Trophoblast cell (in vitro differentiated cells and primary cell): ENCODE measurements at regions not wholly inside any gene's neighbourhood (a gene's known extent, or its start where the extent isn't known, plus 50 kb on each side); places are given as distances from the start of the nearest gene placed in this dataset.

Source experiments
- DNase-seq, 2 donors: peaks; one replicate each; pipeline ENCODE4 v3.0.0-alpha.2; 2016
- H2AFZ ChIP-seq: 2 replicates; pipeline ENCODE4 v1.6.1; 2013; ENCODE audit warnings: low read length, moderate library complexity, mild to moderate bottlenecking; ENCODE audit not compliant: insufficient read depth, poor library complexity
- H2AK5ac ChIP-seq: 2 replicates; pipeline ENCODE4 v1.6.1; 2013; ENCODE audit warnings: mild to moderate bottlenecking, low read length
- H2BK120ac ChIP-seq: 2 replicates; pipeline ENCODE4 v1.6.1; 2013; ENCODE audit warnings: low read length, mild to moderate bottlenecking, moderate library complexity; ENCODE audit not compliant: insufficient read depth, poor library complexity
- H2BK12ac ChIP-seq: 2 replicates; pipeline ENCODE4 v1.6.1; 2013; ENCODE audit warnings: mild to moderate bottlenecking, low read length, moderate library complexity
- H2BK5ac ChIP-seq: 2 replicates; pipeline ENCODE4 v1.6.1; 2013; ENCODE audit warnings: low read length, low read depth, moderate library complexity, mild to moderate bottlenecking; ENCODE audit not compliant: poor library complexity
- H3K14ac ChIP-seq: 2 replicates; pipeline ENCODE4 v1.6.1; 2013; ENCODE audit warnings: mild to moderate bottlenecking, low read length
- H3K18ac ChIP-seq: 2 replicates; pipeline ENCODE4 v1.6.1; 2013; ENCODE audit warnings: mild to moderate bottlenecking, low read length
- H3K23ac ChIP-seq: 2 replicates; pipeline ENCODE4 v1.6.1; 2013; ENCODE audit warnings: low read length
- H3K27ac ChIP-seq: 2 replicates; pipeline ENCODE4 v1.5.1; 2013; ENCODE audit warnings: low read depth, mild to moderate bottlenecking, inconsistent platforms, low read length, moderate library complexity
- H3K27me3 ChIP-seq: 2 replicates; pipeline ENCODE4 v1.6.1; 2013; ENCODE audit warnings: inconsistent platforms, mild to moderate bottlenecking, low read length, moderate library complexity; ENCODE audit not compliant: insufficient read depth
- H3K36me3 ChIP-seq, 2 experiments: 1 replicate in 1 of 2; 2 replicates in 1 of 2; pipeline ENCODE4 v1.6.1; 2013; ENCODE audit warnings: low read length in 2 of 2, mild to moderate bottlenecking in 2 of 2, moderate library complexity in 1 of 2; ENCODE audit not compliant: insufficient read depth in 2 of 2, control insufficient read depth in 1 of 2
- H3K4ac ChIP-seq: 2 replicates; pipeline ENCODE4 v1.6.1; 2013; ENCODE audit warnings: low read depth, mild to moderate bottlenecking, low read length, moderate library complexity
- H3K4me1 ChIP-seq, 2 experiments: 1 replicate in 1 of 2; 2 replicates in 1 of 2; pipeline ENCODE4 v1.6.1; 2013; ENCODE audit warnings: low read length in 2 of 2, mild to moderate bottlenecking in 2 of 2, moderate library complexity in 1 of 2; ENCODE audit not compliant: insufficient read depth in 2 of 2, control insufficient read depth in 1 of 2
- H3K4me2 ChIP-seq: 2 replicates; pipeline ENCODE4 v1.6.1; 2013; ENCODE audit warnings: inconsistent platforms, mild to moderate bottlenecking, low read length, moderate library complexity
- H3K4me3 ChIP-seq: 2 replicates; pipeline ENCODE4 v1.5.1; 2013; ENCODE audit warnings: mild to moderate bottlenecking, low read depth, low read length, inconsistent platforms
- H3K79me1 ChIP-seq: one replicate; pipeline ENCODE4 v1.6.1; 2013; ENCODE audit warnings: low read length
- H3K79me2 ChIP-seq: 2 replicates; pipeline ENCODE4 v1.6.1; 2013; ENCODE audit warnings: low read length, mild to moderate bottlenecking; ENCODE audit not compliant: control insufficient read depth, insufficient read depth, poor library complexity
- H3K9ac ChIP-seq: 2 replicates; pipeline ENCODE4 v1.6.1; 2013; ENCODE audit warnings: mild to moderate bottlenecking, low read length
- H3K9me3 ChIP-seq: 2 replicates; pipeline ENCODE4 v1.6.1; 2013; ENCODE audit warnings: low read depth, mild to moderate bottlenecking, control low read depth, inconsistent platforms, low read length; ENCODE audit not compliant: insufficient read depth
- H4K12ac ChIP-seq: 2 replicates; pipeline ENCODE4 v1.6.1; 2013; ENCODE audit warnings: low read depth, mild to moderate bottlenecking, low read length, moderate library complexity
- H4K8ac ChIP-seq: 2 replicates; pipeline ENCODE4 v1.6.1; 2013; ENCODE audit warnings: low read depth, mild to moderate bottlenecking, low read length, moderate library complexity
- H4K91ac ChIP-seq: one replicate; pipeline ENCODE4 v1.6.1; 2013; ENCODE audit warnings: low read depth, mild to moderate bottlenecking, low read length, moderate library complexity
- WGBS: extraction: QIAGEN DNeasy Blood & Tissue Kit; methylation state at CpG from one replicate; pipeline ENCODE4 v1.1.7; 2013; ENCODE audit warnings: missing lambda C conversion rate; ENCODE audit not compliant: insufficient read length, insufficient coverage; ENCODE audit errors: extremely low coverage; 5-methylcytosine and 5-hydroxymethylcytosine counted together

GRCh38 chr21:35862969-35863368 is 197.4 kb downstream of the SETD4 start:
- H3K79me1 ChIP-seq, result no peaks in the 10 kb centered on the region
- H4K8ac ChIP-seq, result no peak overlapping the region
- H3K4ac ChIP-seq, result no peak overlapping the region
- H3K4me1 ChIP-seq, result no peaks in the 10 kb centered on the region
- H3K9me3 ChIP-seq, result no peaks in the 10 kb centered on the region
- H3K79me2 ChIP-seq, result no peaks in the 10 kb centered on the region
- no peak overlapping the region for H2BK5ac ChIP-seq
- no peak overlapping the region for H4K91ac ChIP-seq
- no peak overlapping the region for H2BK120ac ChIP-seq
- no CpG with 5 or more reads among the region's 1 CpG for WGBS
- no peaks in the 10 kb centered on the region for H3K27me3 ChIP-seq
- H3K27ac ChIP-seq, result no peak overlapping the region
- H2AFZ ChIP-seq, result no peak overlapping the region
- no peak overlapping the region for H2AK5ac ChIP-seq
- DNase-seq, result no peak
- no peak overlapping the region for H3K14ac ChIP-seq
- no peak overlapping the region for H2BK12ac ChIP-seq
- H3K23ac ChIP-seq, result no peak overlapping the region
- no peaks in the 10 kb centered on the region for H3K36me3 ChIP-seq
- no peak overlapping the region for H3K18ac ChIP-seq
- no peak overlapping the region for H3K9ac ChIP-seq
- H3K4me3 ChIP-seq, result no peak overlapping the region
- H3K4me2 ChIP-seq, result no peak overlapping the region
- no peak overlapping the region for H4K12ac ChIP-seq

GRCh38 chr21:35861661-35862060 is 198.7 kb downstream of the SETD4 start:
- Histone ChIP-seq H3K4ac (no peak overlapping the region), H4K91ac (no peak overlapping the region), H4K12ac (no peak overlapping the region), H2BK5ac (no peak overlapping the region), H3K27me3 (no peaks in the 10 kb centered on the region), H3K27ac (no peak overlapping the region), H3K36me3 (no peaks in the 10 kb centered on the region), H3K9ac (no peak overlapping the region), H4K8ac (no peak overlapping the region), H3K18ac (no peak overlapping the region), H3K79me2 (no peaks in the 10 kb centered on the region), H2AK5ac (no peak overlapping the region), H3K14ac (no peak overlapping the region), H2BK12ac (no peak overlapping the region), H3K4me1 (no peaks in the 10 kb centered on the region), H2AFZ (no peak overlapping the region), H3K4me2 (no peak overlapping the region), H3K4me3 (no peak overlapping the region), H3K23ac (no peak overlapping the region), H3K79me1 (no peaks in the 10 kb centered on the region), H2BK120ac (no peak overlapping the region), H3K9me3 (no peaks in the 10 kb centered on the region)
- no peak for DNase-seq

- Histone ChIP-seq H3K27me3 (no peaks in the 10 kb centered on the region), H3K4me1 (peaks cover 2 to 4% of the 10 kb centered on the region in 2 experiments), H3K4me3 (peak overlapping the region; percentile 52), H3K36me3 (no peaks in the 10 kb centered on the region), H2BK120ac (no peak overlapping the region), H3K79me2 (no peaks in the 10 kb centered on the region), H4K12ac (no peak overlapping the region), H2BK12ac (no peak overlapping the region), H2AK5ac (no peak overlapping the region), H3K9me3 (no peaks in the 10 kb centered on the region), H3K18ac (no peak overlapping the region), H3K14ac (no peak overlapping the region), H2BK5ac (no peak overlapping the region), H3K27ac (no peak overlapping the region), H3K23ac (no peak overlapping the region), H4K91ac (no peak overlapping the region), H4K8ac (no peak overlapping the region), H2AFZ (no peak overlapping the region), H3K9ac (peak overlapping the region; percentile 36), H3K4me2 (no peak overlapping the region), H3K79me1 (no peaks in the 10 kb centered on the region), H3K4ac (no peak overlapping the region)
- no CpG with 5 or more reads among the region's 6 CpGs for WGBS
- no peak for DNase-seq
Measured at GRCh38 chr21:35860189-35860869, 200.0 kb downstream of the SETD4 start.

- H2AFZ ChIP-seq, result no peak overlapping the region
- H3K27me3 ChIP-seq, result no peaks in the 10 kb centered on the region
- H4K8ac ChIP-seq, result no peak overlapping the region
- DNase-seq, result no peak
- H3K4me1 ChIP-seq, result peaks cover 2 to 4% of the 10 kb centered on the region in 2 experiments
- H3K36me3 ChIP-seq, result no peaks in the 10 kb centered on the region
- no peak overlapping the region for H3K18ac ChIP-seq
- no peak overlapping the region for H3K9ac ChIP-seq
- no peak overlapping the region for H2BK12ac ChIP-seq
- WGBS, result no CpG with 5 or more reads among the region's 3 CpGs
- no peak overlapping the region for H3K4ac ChIP-seq
- H3K79me2 ChIP-seq, result no peaks in the 10 kb centered on the region
- no peak overlapping the region for H2BK120ac ChIP-seq
- H3K4me2 ChIP-seq, result no peak overlapping the region
- H3K79me1 ChIP-seq, result no peaks in the 10 kb centered on the region
- no peak overlapping the region for H3K23ac ChIP-seq
- no peaks in the 10 kb centered on the region for H3K9me3 ChIP-seq
- H3K27ac ChIP-seq, result no peak overlapping the region
- no peak overlapping the region for H3K14ac ChIP-seq
- no peak overlapping the region for H2BK5ac ChIP-seq
- no peak overlapping the region for H2AK5ac ChIP-seq
- no peak overlapping the region for H3K4me3 ChIP-seq
- H4K91ac ChIP-seq, result no peak overlapping the region
- no peak overlapping the region for H4K12ac ChIP-seq
Measured at GRCh38 chr21:35859677-35860076, 200.6 kb downstream of the SETD4 start.
